Right ventricle myocardium superior (tissue), 1 donor: ENCODE measurements at regions not wholly inside any gene's neighbourhood (a gene's known extent, or its start where the extent isn't known, plus 50 kb on each side); places are given as distances from the start of the nearest gene placed in this dataset.
"Not testable (repeated sequence)": the region's sequence is repeated elsewhere in the genome, so short reads cannot be mapped to it uniquely, and the experiment has no call there.

ENCODE experiments used
- ATAC-seq: fragments of 200-7000 bp; cut with Tn5 transposase; one replicate; pipeline ENCODE4 v1.9.1; 2020; ENCODE audit warnings: mild to moderate bottlenecking; ENCODE audit not compliant: poor library complexity
- DNase-seq: peaks from one replicate; pipeline ENCODE4 v3.0.0-alpha.2; 2020
- intact Hi-C: fragments of 100-400 bp; cut with DNase I; formaldehyde crosslinking; loops from one replicate; pipeline ENCODE4 v1.11.2; 2022
- donor health status: DM: no; HTN: yes; CAD: no; lungs with severe emphysema.

- intact Hi-C loops, DNase-seq, ATAC-seq: not testable (repeated sequence)
Measured at GRCh38 chr1:147103416-147104155, 68.7 kb downstream of the PRKAB2 start.

GRCh38 chr1:147099192-147099591, 73.1 kb downstream of the PRKAB2 start:
- ATAC-seq, result no peak
- no peak for DNase-seq
- intact Hi-C loops, result no loop called here

GRCh38 chr1:147098338-147098973, 73.8 kb downstream of the PRKAB2 start:
- peak; percentile 55 for DNase-seq
- intact Hi-C loops, ATAC-seq: not testable (repeated sequence)

- intact Hi-C loops, result no loop called here
- DNase-seq, result no peak
Measured at GRCh38 chr1:147095691-147096090, 76.6 kb downstream of the PRKAB2 start.

GRCh38 chr1:147091801-147092200, 80.5 kb downstream of the PRKAB2 start:
- DNase-seq (no peak), ATAC-seq (no peak)
- intact Hi-C loops, result no loop called here

More at GRCh38 chr1:147095691-147096090, 76.6 kb downstream of the PRKAB2 start:
- ATAC-seq, result no peak

GRCh38 chr1:147089457-147089856, 82.8 kb downstream of the PRKAB2 start:
- no peak for DNase-seq
- intact Hi-C loops, result no loop called here
- no peak for ATAC-seq

- intact Hi-C loops, result no loop called here
- ATAC-seq (no peak), DNase-seq (no peak)
Measured at GRCh38 chr1:147086129-147086528, 86.1 kb downstream of the PRKAB2 start.

- intact Hi-C loops, result no loop called here
- ATAC-seq (peak; percentile 92), DNase-seq (peak; percentile 61)
Measured at GRCh38 chr1:147084273-147085096, 87.8 kb downstream of the PRKAB2 start.

- no peak for ATAC-seq
- DNase-seq, result no peak
- intact Hi-C loops, result no loop called here
Measured at GRCh38 chr1:147083919-147084272, 88.4 kb downstream of the PRKAB2 start.

- intact Hi-C loops, result no loop called here
- no peak for DNase-seq
Measured at GRCh38 chr1:147080671-147081394, 91.4 kb downstream of the PRKAB2 start.

GRCh38 chr1:147080006-147080661, 92.1 kb downstream of the PRKAB2 start:
- intact Hi-C loops, result no loop called here
- ATAC-seq, result no peak
- DNase-seq, result no peak

More at GRCh38 chr1:147080671-147081394, 91.4 kb downstream of the PRKAB2 start:
- ATAC-seq, result no peak

GRCh38 chr1:147079400-147080005, 92.8 kb downstream of the PRKAB2 start:
- ATAC-seq (no peak), DNase-seq (no peak)
- intact Hi-C loops, result no loop called here

- DNase-seq (no peak), ATAC-seq (no peak)
- intact Hi-C loops, result no loop called here
Measured at GRCh38 chr1:147078606-147079399, 93.5 kb downstream of the PRKAB2 start.

GRCh38 chr1:147077936-147078605, 94.2 kb downstream of the PRKAB2 start:
- ATAC-seq, result no peak
- DNase-seq, result no peak
- intact Hi-C loops, result no loop called here

GRCh38 chr1:147077523-147077922, 94.7 kb downstream of the PRKAB2 start:
- ATAC-seq (no peak), DNase-seq (no peak)
- intact Hi-C loops, result no loop called here

GRCh38 chr1:147077081-147077480, 95.2 kb downstream of the PRKAB2 start:
- intact Hi-C loops, result no loop called here
- DNase-seq, result no peak
- no peak for ATAC-seq

GRCh38 chr1:147076442-147076841, 95.8 kb downstream of the PRKAB2 start:
- intact Hi-C loops, result no loop called here
- DNase-seq (no peak), ATAC-seq (no peak)
